ENCODE measurements at regions not wholly inside any gene's neighbourhood (a gene's known extent, or its start where the extent isn't known, plus 50 kb on each side); places are given as distances from the start of the nearest gene placed in this dataset.

GRCh38 chr21:23292292-23292691 lies 2294.1 kb downstream of the NCAM2 start:
- Histone ChIP-seq H3K36me3 (ENCODE audit: low read depth) (no peaks in the 10 kb centered on the region), H3K27ac (ENCODE audit: poor library complexity, severe bottlenecking) (no peak overlapping the region), H3K4me1 (ENCODE audit: insufficient read depth, poor library complexity, severe bottlenecking) (no peaks in the 10 kb centered on the region), H3K9me3 (ENCODE audit: severe bottlenecking) (no peaks in the 10 kb centered on the region), H3K27me3 (ENCODE audit: insufficient read depth, poor library complexity, severe bottlenecking) (no peaks in the 10 kb centered on the region), H3K4me3 (ENCODE audit: severe bottlenecking) (no peak overlapping the region)
- no peak for ATAC-seq (ENCODE audit: low read depth)
- no peak for DNase-seq (ENCODE audit: low spot score)
- TF ChIP-seq CTCF (IDR thresholded peaks at IDR 0.05; ENCODE audit: poor library complexity, severe bottlenecking) = no peak

DNA sequence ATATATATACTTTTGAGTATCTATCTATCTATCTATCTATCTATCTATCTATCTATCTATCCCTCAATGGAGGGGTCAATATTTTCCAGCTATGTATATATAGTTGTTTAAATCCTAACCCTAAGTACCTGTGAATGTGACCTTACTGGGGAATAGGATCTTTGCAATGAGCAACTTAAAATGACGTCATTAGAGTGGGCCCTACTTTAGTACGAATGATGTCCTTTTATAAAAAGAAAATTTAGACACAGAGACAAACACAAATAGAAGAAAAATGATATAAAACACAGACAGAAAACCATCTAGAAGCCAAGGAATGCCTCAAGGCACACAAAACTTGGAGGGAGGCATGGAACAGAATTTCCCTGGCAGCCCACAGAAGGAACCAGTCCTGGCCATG lies 2283.7 kb downstream of the NCAM2 start:
- no peak overlapping the region for H3K27ac ChIP-seq (ENCODE audit: poor library complexity, severe bottlenecking)
- ATAC-seq (ENCODE audit: low read depth) = no peak
- DNase-seq (ENCODE audit: low spot score) = no peak
- H3K4me3 ChIP-seq (ENCODE audit: severe bottlenecking) = no peak overlapping the region
- no peaks in the 10 kb centered on the region for H3K4me1 ChIP-seq (ENCODE audit: insufficient read depth, poor library complexity, severe bottlenecking)
- H3K27me3 ChIP-seq (ENCODE audit: insufficient read depth, poor library complexity, severe bottlenecking) = no peaks in the 10 kb centered on the region
- no peak for TF ChIP-seq CTCF (IDR thresholded peaks at IDR 0.05; ENCODE audit: poor library complexity, severe bottlenecking)
- no peaks in the 10 kb centered on the region for H3K9me3 ChIP-seq (ENCODE audit: severe bottlenecking)
- H3K36me3 ChIP-seq (ENCODE audit: low read depth) = no peaks in the 10 kb centered on the region

GRCh38 chr21:23249760-23250159 lies 2251.6 kb downstream of the NCAM2 start:
- Histone ChIP-seq H3K27me3 (ENCODE audit: insufficient read depth, poor library complexity, severe bottlenecking) (peaks cover 22% of the 10 kb centered on the region), H3K4me1 (ENCODE audit: insufficient read depth, poor library complexity, severe bottlenecking) (no peaks in the 10 kb centered on the region), H3K27ac (ENCODE audit: poor library complexity, severe bottlenecking) (no peak overlapping the region), H3K4me3 (ENCODE audit: severe bottlenecking) (no peak overlapping the region), H3K9me3 (ENCODE audit: severe bottlenecking) (no peaks in the 10 kb centered on the region), H3K36me3 (ENCODE audit: low read depth) (no peaks in the 10 kb centered on the region)
- DNase-seq (ENCODE audit: low spot score) = no peak
- no peak for ATAC-seq (ENCODE audit: low read depth)
- TF ChIP-seq CTCF (IDR thresholded peaks at IDR 0.05; ENCODE audit: poor library complexity, severe bottlenecking) = no peak

DNA sequence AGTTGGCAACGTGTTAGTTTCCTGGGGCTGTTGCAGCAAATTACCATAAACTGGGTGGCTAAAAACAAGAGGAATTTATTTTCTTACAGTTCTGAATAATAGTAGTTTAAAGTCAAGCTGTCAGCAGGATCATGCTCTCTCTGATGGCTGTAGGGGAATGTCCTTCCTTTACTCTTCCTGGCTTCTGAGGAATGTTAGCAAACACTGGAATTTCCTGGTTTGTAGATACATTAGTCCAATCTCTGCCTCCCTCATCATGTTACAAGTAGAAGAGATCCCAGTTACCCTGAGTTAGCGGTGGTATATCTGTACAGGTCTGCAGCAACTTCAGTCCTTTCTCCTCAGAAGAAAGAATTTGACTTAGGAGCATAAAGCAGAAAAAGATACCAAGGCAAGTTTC lies 2249.1 kb downstream of the NCAM2 start:
- DNase-seq (ENCODE audit: low spot score) (no peak), ATAC-seq (ENCODE audit: low read depth) (no peak; the same call in 2 of the 3 replicates)
- peaks cover 12% of the 10 kb centered on the region for H3K27me3 ChIP-seq (ENCODE audit: insufficient read depth, poor library complexity, severe bottlenecking)
- H3K4me3 ChIP-seq (ENCODE audit: severe bottlenecking) = no peak overlapping the region
- TF ChIP-seq CTCF (IDR thresholded peaks at IDR 0.05; ENCODE audit: poor library complexity, severe bottlenecking) = no peak
- no peak overlapping the region for H3K27ac ChIP-seq (ENCODE audit: poor library complexity, severe bottlenecking)
- H3K36me3 ChIP-seq (ENCODE audit: low read depth) = no peaks in the 10 kb centered on the region
- H3K4me1 ChIP-seq (ENCODE audit: insufficient read depth, poor library complexity, severe bottlenecking) = no peaks in the 10 kb centered on the region
- no peaks in the 10 kb centered on the region for H3K9me3 ChIP-seq (ENCODE audit: severe bottlenecking)

GRCh38 chr21:23245255-23245654 lies 2247.0 kb downstream of the NCAM2 start:
- no peak for TF ChIP-seq CTCF (IDR thresholded peaks at IDR 0.05; ENCODE audit: poor library complexity, severe bottlenecking)
- Histone ChIP-seq H3K4me1 (ENCODE audit: insufficient read depth, poor library complexity, severe bottlenecking) (no peaks in the 10 kb centered on the region), H3K27me3 (ENCODE audit: insufficient read depth, poor library complexity, severe bottlenecking) (peaks cover 17% of the 10 kb centered on the region), H3K36me3 (ENCODE audit: low read depth) (no peaks in the 10 kb centered on the region), H3K9me3 (ENCODE audit: severe bottlenecking) (no peaks in the 10 kb centered on the region), H3K27ac (ENCODE audit: poor library complexity, severe bottlenecking) (no peak overlapping the region), H3K4me3 (ENCODE audit: severe bottlenecking) (no peak overlapping the region)
- no peak for DNase-seq (ENCODE audit: low spot score)
- ATAC-seq (ENCODE audit: low read depth) = no peak

Data from RWPE2 (cell line).